SU-DHL-6 (cell line): ENCODE measurements at regions not wholly inside any gene's neighbourhood (a gene's known extent, or its start where the extent isn't known, plus 50 kb on each side); places are given as distances from the start of the nearest gene placed in this dataset.

Source experiments
- H2AFZ ChIP-seq: fragments of 200-600 bp; sonication (generic); 2 replicates; pipeline ENCODE4 v1.6.1; 2014; ENCODE audit warnings: low read depth, mild to moderate bottlenecking, moderate library complexity, mixed read lengths, antibody characterized with exemption, low read length; ENCODE audit not compliant: severe bottlenecking
- H3F3A ChIP-seq: fragments of 200-600 bp; shearing (Covaris generic); 2 replicates; pipeline ENCODE4 v1.6.0; 2016; ENCODE audit warnings: antibody characterized with exemption, mild to moderate bottlenecking; ENCODE audit not compliant: insufficient read depth
- H3K27ac ChIP-seq: fragments of 200-600 bp; sonication (generic); 2 replicates; pipeline ENCODE4 v1.5.1; 2016; ENCODE audit warnings: low read depth, mild to moderate bottlenecking, low read length, moderate library complexity, mixed read lengths
- H3K27me3 ChIP-seq: fragments of 200-600 bp; sonication (generic), shearing (Covaris generic); 2 replicates; pipeline ENCODE4 v1.6.0; 2014; ENCODE audit warnings: mild to moderate bottlenecking, low read length
- H3K36me3 ChIP-seq: fragments of 200-600 bp; sonication (generic); 2 replicates; pipeline ENCODE4 v1.6.1; 2014; ENCODE audit warnings: mild to moderate bottlenecking, low read length, mixed read lengths
- H3K4me2 ChIP-seq: fragments of 300-600, 200-600 bp; shearing (Covaris generic), sonication (generic); 2 replicates; pipeline ENCODE4 v1.6.0; 2014; ENCODE audit warnings: low read length, low read depth, mild to moderate bottlenecking; ENCODE audit not compliant: poor library complexity, severe bottlenecking
- H3K4me3 ChIP-seq: fragments of 200-600 bp; sonication (generic); 2 replicates; pipeline ENCODE4 v1.5.1; 2014; ENCODE audit warnings: antibody characterized with exemption, low read length, mild to moderate bottlenecking, mixed read lengths; ENCODE audit not compliant: insufficient read depth, poor library complexity, severe bottlenecking
- H3K79me2 ChIP-seq: fragments of 200-600 bp; sonication (generic); 2 replicates; pipeline ENCODE4 v1.6.1; 2014; ENCODE audit warnings: mild to moderate bottlenecking, low read length, moderate library complexity; ENCODE audit not compliant: insufficient read depth
- H3K9ac ChIP-seq: fragments of 200-600 bp; sonication (generic); 2 replicates; pipeline ENCODE4 v1.7.0; 2014; ENCODE audit warnings: mild to moderate bottlenecking, low read length
- H3K9me2 ChIP-seq: fragments of 200-600 bp; sonication (generic); replicated peaks from 2 replicates; pipeline ENCODE4 v1.6.1; 2014; ENCODE audit warnings: low read length; ENCODE audit not compliant: insufficient read depth
- H3K9me3 ChIP-seq: fragments of 200-600 bp; sonication (generic); 2 replicates; pipeline ENCODE4 v1.6.1; 2014; ENCODE audit warnings: low read length, mixed read lengths; ENCODE audit not compliant: insufficient read depth
- H4K20me1 ChIP-seq: fragments of 200-600 bp; sonication (generic); 2 replicates; pipeline ENCODE4 v1.6.1; 2014; ENCODE audit warnings: low read depth, mild to moderate bottlenecking, antibody characterized with exemption, low read length, moderate library complexity, mixed read lengths
- CTCF ChIP-seq: fragments of 200-600 bp; sonication (generic); IDR thresholded peaks from one replicate; pipeline ENCODE4 v1.5.1; 2017; ENCODE audit warnings: antibody characterized with exemption, mild to moderate bottlenecking, low read length, moderate library complexity; ENCODE audit not compliant: insufficient read depth, poor library complexity, severe bottlenecking
- EZH2phosphoT487 ChIP-seq: fragments of 200-600 bp; sonication (generic), shearing (Covaris generic); conservative IDR thresholded peaks from 2 replicates; pipeline ENCODE4 v1.6.1; 2018; ENCODE audit warnings: mild to moderate bottlenecking, antibody characterized with exemption, low read length, moderate library complexity, mixed read lengths

- Histone ChIP-seq H2AFZ (no peak overlapping the region), H3K9ac (no peak overlapping the region), H3K27ac (no peak overlapping the region)
These were observed 69.8 kb upstream of the TANK start for GRCh38 chr2:161090411-161090810.

GRCh38 chr2:161095314-161095713 is 64.9 kb upstream of the TANK start:
- H3K4me2 ChIP-seq = no peak overlapping the region
- no peaks in the 10 kb centered on the region for H3K9me3 ChIP-seq
- H3K27me3 ChIP-seq = no peaks in the 10 kb centered on the region
- H3K4me3 ChIP-seq = no peak overlapping the region
- H3K9ac ChIP-seq = no peak overlapping the region
- H3K9me2 ChIP-seq = no peaks in the 10 kb centered on the region
- H3F3A ChIP-seq = no peaks in the 10 kb centered on the region
- H3K27ac ChIP-seq = no peak overlapping the region
- no peak overlapping the region for H2AFZ ChIP-seq
- no peaks in the 10 kb centered on the region for H4K20me1 ChIP-seq
- no peak for TF ChIP-seq CTCF
- TF ChIP-seq EZH2phosphoT487 = no peak
- no peaks in the 10 kb centered on the region for H3K36me3 ChIP-seq
- H3K79me2 ChIP-seq = no peaks in the 10 kb centered on the region

More at GRCh38 chr2:161090411-161090810, 69.8 kb upstream of the TANK start:
- Histone ChIP-seq H3K79me2 (no peaks in the 10 kb centered on the region), H3K9me2 (no peaks in the 10 kb centered on the region), H3K4me3 (no peak overlapping the region), H3F3A (no peaks in the 10 kb centered on the region), H3K36me3 (no peaks in the 10 kb centered on the region), H3K4me2 (no peak overlapping the region), H3K27me3 (no peaks in the 10 kb centered on the region), H3K9me3 (no peaks in the 10 kb centered on the region), H4K20me1 (no peaks in the 10 kb centered on the region)
- no peak for TF ChIP-seq EZH2phosphoT487
- no peak for TF ChIP-seq CTCF

- TF ChIP-seq EZH2phosphoT487 (no peak), CTCF (no peak)
- no peaks in the 10 kb centered on the region for H3K36me3 ChIP-seq
- no peaks in the 10 kb centered on the region for H3F3A ChIP-seq
- no peaks in the 10 kb centered on the region for H3K9me3 ChIP-seq
- no peaks in the 10 kb centered on the region for H3K27me3 ChIP-seq
- no peak overlapping the region for H3K27ac ChIP-seq
- no peaks in the 10 kb centered on the region for H3K9me2 ChIP-seq
- no peak overlapping the region for H3K9ac ChIP-seq
- no peak overlapping the region for H2AFZ ChIP-seq
- no peak overlapping the region for H3K4me2 ChIP-seq
- no peaks in the 10 kb centered on the region for H3K79me2 ChIP-seq
- H4K20me1 ChIP-seq = no peaks in the 10 kb centered on the region
- no peak overlapping the region for H3K4me3 ChIP-seq
These were observed 63.9 kb upstream of the TANK start for GRCh38 chr2:161096336-161096735.

GRCh38 chr2:161097157-161097556 is 63.1 kb upstream of the TANK start:
- H3F3A ChIP-seq = no peaks in the 10 kb centered on the region
- H3K27ac ChIP-seq = no peak overlapping the region
- no peaks in the 10 kb centered on the region for H3K9me3 ChIP-seq
- no peak overlapping the region for H3K4me3 ChIP-seq
- H3K27me3 ChIP-seq = no peaks in the 10 kb centered on the region
- no peaks in the 10 kb centered on the region for H3K9me2 ChIP-seq
- H3K4me2 ChIP-seq = no peak overlapping the region
- H2AFZ ChIP-seq = no peak overlapping the region
- no peaks in the 10 kb centered on the region for H4K20me1 ChIP-seq
- H3K36me3 ChIP-seq = no peaks in the 10 kb centered on the region
- H3K79me2 ChIP-seq = no peaks in the 10 kb centered on the region
- no peak for TF ChIP-seq CTCF
- no peak for TF ChIP-seq EZH2phosphoT487
- H3K9ac ChIP-seq = no peak overlapping the region
